HG02610 (cell line): ENCODE measurements at regions not wholly inside any gene's neighbourhood (a gene's known extent, or its start where the extent isn't known, plus 50 kb on each side); places are given as distances from the start of the nearest gene placed in this dataset.

Experiments
- ATAC-seq: cut with Tn5 transposase; IDR thresholded peaks from one replicate; pipeline ENCODE4 v1.9.1; 2021; ENCODE audit warnings: mild to moderate bottlenecking, moderate library complexity; ENCODE audit not compliant: unreplicated experiment

DNA sequence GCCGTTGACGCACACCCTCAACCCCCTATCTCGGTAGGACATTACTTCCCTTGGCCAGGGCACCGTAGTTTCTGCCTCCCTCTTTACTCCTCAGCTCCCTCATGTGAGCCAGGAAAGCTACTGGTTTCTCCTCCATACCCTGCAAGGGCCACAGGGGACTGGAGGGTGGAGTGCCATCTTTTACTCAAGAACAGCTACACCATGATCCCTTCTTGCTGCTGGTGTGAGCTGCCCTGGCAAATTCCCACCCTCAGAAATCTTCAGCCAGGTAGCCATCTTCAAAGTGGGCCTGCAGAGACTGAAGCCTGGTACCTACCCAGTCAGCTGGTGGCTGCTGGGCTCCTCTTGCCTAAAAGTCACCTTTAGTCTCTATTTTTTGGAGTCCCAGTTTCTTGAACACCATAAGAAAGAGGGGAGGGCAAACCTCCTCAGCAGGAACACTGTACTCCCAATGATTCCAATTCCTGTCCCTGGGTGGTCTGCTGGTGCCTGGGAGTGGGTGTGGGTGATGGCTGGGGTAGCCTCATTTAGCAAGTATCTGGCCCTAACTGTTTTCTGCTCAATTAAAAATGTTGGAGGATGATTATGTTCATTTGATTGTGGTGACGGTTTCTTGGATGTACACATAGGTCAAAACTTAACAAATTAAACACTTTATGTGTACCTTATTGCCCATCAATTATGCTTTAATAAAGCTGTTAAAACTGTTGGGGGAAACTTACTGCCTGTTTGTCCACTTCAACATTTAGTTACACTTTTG lies 105.0 kb upstream of the NPY start:
- no peak for ATAC-seq

DNA sequence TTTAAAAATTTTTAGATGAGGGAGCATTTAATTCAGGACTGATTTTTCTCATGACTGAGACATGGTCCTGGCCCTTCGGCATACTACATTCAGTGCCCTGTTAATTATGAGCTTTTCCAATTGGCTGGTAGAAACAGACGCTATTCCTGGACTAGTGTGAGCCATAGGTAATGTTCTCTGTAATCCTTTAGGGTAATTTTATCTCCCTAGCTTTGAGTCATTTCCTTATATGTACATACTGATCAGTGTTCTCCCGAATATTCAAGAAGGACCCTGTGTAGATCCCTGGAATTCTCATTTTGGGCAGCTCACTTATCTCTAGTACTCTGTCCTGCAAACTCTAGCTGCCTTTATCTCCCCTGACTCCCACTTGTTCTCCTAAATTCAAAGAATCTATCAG lies 92.6 kb upstream of the NPY start:
- no peak for ATAC-seq

DNA sequence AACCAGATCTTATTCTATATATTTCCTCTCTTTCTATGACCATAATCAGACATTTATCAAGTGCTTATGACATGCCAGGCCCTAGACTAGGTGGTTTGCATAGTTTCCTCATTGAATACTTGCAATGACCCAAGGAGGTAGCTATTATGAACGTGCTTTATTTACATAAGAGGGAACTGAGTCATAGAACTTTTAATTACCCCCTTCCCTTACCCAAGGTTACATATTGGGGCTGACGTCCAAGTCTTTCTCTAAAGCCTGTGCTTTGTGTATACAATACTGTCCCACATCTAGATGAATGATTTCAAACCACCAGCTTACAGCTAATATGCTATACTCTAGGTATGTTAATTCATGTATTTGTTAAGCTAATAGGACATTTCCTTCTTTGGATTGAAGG lies 91.9 kb upstream of the NPY start:
- ATAC-seq = no peak

DNA sequence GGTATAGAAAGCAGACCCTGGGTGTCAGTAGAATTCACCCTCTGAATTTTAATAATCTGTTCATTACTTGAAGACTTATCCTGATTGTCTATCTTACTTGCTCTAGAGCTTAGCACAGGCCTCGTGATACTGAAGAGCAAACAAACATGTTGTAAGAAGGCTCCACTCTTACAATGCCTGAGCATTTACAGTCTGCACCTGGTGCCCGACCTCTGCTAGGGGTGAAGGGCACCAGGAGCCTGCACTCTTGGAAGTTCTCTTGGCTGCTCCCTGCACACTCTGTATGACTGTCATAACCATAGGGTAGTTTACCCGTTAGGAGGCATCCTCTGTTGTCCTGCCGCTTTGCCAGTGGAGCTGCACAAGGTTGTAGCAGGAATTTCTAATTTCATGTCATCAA lies 91.3 kb upstream of the NPY start:
- no peak for ATAC-seq

DNA sequence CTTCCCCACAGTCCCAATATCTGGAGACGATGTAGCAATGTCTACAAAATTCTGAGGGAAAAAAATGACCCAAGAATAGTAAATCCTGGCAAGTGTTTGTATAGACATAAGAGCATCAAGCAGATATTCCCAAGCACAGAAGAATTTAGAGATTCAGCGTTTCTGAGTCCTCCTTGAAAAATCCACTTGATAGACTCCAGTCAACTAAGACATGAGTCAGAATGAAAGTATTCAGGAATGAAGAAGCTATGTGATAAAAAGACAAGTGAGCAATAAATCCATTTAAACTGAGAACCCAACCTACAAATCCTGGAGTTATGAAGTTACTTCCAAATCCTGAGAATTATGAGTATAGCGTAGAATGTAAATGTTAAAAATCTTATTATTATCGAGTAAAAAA lies 86.1 kb upstream of the NPY start:
- ATAC-seq = no peak

DNA sequence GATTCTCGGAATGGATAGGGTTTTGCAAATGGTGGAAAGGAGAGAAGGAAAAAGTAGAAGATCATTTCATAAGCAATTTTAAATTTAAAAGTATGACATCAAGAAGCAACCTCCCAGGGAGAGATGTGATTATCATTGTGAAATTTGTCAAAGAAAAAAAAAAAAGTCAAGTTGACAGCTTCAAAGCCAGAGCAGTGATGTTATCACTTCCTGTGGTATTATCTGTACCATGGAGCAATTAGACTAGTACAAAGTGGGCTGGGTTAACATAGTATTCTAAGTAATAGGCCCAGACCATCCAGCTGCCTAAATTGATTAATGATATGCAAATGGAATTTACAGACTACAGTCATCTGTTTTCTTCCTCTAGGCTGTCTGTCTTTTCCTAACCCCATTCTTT lies 84.0 kb upstream of the NPY start:
- no peak for ATAC-seq

DNA sequence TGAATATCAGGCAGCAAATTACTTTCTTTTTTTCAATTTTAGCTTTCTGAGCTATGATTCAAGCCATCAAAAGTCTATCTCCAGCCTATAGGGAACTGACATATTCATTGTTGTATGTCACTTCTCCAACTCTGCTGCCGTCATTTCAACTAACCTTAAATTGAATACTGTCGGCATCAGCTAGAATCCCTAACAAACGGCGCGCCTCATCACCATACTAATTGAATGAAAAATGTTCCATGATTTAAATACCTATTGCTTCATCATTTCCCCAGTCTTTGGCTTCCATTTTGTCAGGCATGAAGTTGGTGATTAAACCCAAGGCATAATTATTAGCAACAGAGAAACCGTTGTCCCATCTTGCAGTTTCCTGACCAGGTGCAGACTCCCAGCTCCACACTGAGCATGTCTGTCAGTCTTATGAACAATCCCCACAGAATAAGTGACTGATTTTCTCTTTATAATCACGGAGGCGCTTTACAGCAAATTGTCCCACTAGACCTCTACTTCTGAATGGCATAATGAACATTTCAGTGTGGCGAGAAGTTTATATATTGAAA lies 83.5 kb upstream of the NPY start:
- no peak for ATAC-seq

DNA sequence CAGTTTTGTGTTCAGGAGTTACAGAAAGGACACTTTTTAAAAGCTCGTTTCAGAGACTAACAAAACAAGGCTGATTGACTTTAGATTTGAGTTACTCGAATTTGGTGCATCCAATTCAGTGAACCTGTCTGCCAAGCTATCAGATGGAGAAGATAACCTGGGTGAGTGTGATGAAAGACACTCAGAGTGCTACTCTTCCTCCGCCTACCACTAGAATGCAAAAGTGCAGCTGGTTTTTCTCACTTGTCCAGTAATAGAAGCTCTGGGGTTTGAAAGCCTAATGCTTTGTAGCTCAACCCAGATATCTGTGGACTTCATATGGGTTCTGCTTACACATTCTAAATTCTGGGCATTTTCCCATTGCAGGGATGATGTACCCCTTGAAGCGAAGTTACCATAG lies 82.8 kb upstream of the NPY start:
- ATAC-seq = no peak

DNA sequence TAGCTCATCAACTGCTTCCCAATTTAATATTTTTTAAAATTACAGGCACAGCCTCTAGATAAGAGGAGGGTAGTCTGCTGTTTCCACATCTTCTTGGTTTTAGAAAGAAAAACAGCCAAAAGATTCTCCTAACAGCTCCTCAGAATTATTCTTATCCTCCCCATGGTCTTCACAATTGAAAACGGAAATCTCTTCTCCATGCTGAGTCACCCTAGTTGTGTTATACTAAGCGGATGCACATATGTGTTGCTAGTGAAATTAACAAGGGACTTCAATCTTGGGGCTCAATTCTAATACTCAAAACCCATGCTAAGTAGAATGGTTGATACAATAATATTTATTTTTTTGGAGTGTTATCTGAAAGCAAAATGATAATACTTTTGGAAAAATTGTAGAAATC lies 71.9 kb upstream of the NPY start:
- ATAC-seq = no peak

DNA sequence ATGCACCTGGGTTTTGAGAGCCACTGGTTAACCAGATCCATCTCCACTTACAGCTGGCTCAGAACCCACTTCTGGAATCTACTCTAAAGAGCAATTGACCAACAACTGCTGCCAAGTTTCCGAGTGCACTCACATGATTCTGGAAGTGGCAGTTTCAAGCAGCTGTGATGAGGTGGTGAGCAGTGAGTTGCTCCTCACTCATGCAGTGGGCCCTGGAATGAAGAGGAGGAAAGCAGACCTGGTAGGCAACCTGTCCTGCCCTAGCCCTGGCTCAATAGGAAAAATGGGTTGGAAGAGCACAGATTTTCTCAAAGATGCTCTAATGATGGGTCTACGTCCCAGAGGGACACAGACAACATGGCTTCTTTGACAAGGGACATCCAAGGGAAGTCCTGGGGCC lies 70.7 kb upstream of the NPY start:
- ATAC-seq = no peak

DNA sequence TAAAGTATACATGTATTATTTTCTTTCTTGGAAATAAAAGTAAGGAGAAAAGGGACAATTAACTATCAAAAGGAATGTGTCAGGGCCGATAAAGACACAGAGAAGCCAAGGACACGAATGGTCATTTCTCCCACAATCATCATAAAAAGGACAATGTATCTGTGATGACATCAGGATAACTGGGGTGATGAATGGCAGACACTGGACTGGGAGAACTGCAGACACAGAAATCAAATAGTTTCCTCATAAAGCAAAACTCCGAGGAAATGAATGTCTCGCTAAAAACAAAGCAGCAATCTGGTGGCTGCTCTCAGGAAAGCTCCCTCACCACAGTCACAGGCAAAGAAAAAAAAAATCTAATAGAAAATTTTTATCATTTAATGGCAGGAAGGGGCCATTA lies 69.3 kb upstream of the NPY start:
- ATAC-seq = no peak

DNA sequence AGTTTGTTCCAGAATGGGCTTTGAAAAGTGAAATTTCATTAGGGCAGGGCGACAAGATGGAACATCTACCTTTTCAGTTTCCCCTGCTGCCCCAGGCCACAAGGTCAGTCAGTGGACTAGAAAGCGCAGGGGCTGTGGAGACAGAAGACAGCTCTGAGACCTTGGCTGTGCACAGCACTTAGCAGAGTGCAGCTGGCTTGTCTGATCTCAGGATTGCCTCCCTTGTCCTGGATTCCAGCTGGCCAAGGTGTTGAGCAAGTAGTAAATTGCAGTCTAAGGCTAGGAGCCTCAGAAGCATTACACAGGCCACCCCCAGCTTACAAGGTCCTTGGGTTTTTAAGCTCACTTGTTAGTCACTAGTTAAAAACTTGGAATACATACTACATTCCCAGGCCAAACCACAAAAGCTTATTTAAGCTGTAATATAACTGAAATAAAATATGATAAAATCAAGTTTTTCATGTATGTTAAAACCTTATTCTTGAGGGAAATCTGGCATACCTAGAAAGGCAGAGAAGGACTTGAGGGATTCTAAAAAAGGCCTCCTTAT lies 67.3 kb upstream of the NPY start:
- no peak for ATAC-seq

DNA sequence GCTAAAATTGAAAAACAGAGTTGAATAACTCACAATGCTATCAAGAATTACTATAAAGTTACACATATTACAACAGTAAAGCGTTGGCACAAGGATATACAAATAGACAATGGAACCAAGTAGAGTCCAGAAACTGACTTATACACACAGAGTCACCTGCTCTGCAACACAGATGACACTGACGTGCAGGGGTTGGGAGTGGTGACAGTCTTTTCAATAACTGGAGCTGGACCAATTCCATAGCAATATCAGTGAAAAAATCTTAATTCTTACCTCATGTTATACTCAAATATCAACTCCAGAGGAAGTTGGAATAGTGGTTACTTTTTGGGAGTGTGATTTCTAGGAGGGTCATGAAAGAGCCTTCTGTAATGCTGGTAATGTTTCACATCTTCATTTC lies 62.5 kb upstream of the NPY start:
- no peak for ATAC-seq

DNA sequence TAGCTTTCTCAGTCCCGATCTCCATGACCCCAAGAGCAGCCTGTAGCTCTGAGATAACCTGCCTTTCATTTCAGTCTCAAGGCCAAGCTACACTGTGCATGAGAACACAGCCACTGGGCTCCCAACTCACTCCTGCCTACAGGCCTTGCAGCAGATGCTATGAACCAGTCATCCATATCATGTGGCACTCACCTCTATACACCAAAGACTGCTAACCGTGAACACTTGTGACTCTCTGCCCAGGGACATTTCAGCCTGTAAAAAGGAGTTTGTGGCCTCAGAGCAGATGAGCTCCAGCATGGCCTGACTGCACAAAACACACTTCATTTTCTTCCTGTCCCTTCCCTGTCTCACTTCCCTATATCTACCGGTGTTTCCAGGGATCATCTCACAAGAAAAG lies 56.9 kb upstream of the NPY start:
- no peak for ATAC-seq

DNA sequence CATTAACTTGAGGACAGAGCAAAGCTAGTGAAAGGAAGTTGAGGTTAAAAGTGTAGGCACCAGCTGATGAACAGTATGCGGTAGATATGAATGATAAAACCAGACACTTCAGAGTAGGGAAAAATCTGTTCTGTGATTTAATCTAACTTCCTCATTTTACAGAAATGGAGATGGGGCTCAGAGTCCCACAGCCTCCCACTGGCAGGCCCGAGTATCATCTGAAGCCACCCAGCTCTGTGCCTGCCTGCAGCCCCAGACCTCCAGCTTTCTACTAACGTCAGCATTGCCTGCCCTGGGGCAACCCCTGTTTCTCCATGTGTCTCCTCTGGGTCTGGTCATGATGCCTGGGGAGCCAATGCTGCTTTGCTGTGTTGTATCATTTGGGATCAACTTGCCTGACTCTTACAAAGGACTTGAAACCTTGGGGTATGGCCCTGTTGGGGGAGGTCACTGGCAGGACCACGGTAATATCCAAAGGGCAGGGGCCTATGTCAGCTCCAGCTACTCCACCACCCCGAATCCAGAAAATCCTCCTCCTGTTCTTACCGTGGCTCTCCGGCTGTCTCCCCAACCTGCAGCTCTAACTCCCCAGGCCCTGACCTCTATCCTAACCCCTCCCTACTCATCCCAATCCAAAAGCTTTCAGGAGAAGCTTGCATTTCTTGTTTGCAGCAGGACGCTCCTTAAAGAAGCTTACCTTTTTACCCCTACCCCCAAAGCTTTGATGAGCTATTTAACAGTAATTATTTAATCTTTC lies 56.2 kb upstream of the NPY start:
- peak; percentile 77 for ATAC-seq

DNA sequence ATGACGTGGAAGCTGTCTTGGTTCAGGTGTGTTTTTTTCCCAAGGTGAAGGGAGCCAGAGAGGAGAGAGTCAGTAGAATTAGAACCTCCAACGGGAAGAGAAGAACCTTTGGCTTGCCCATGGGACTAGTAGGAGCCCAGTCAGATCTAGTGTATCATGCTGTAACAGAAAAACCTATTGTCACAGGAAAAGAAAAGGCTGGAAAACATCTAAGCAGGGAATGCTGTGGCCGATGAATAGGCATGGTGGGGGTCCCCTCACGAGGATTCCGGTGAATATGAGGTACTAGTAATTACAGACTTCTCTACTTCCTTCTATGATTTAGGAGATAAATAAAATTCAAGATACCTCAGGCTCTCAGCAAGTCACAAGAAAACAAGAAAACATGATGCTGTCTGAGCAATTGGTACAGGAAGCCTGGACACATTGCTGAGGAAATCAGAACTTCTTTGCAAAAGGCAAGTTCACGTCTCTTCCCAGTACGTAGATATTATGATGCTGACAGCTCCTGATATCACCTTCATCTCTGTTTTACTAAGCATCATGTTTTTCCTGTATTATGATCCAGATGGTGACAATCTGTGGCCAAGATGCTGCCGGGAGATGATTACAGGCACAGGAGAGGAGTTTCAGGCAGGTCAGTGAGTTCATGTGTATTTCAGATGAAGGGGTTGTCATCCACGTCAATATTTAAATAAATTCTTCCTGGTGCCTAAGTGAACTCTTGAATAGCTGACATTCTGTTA lies 54.3 kb upstream of the NPY start:
- no peak for ATAC-seq

DNA sequence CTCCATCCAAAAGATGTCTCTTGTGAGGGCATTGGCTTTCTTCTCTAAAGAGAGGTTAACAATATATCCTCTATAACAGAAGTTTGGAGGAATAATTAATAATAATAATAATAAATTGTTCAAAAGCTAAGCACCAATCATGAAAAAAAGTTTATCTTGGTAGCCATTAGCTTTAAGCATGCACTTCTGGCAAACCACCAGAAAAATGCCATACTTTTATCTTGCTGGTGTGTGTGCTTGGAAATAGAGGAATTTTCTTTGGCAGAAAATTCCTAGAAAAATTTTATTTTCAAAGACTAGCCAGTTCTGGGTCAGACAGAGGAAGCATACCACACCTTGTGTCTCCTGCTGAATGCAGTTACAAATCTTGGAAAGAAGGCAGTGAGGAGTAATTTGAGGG lies 52.5 kb upstream of the NPY start:
- no peak for ATAC-seq

DNA sequence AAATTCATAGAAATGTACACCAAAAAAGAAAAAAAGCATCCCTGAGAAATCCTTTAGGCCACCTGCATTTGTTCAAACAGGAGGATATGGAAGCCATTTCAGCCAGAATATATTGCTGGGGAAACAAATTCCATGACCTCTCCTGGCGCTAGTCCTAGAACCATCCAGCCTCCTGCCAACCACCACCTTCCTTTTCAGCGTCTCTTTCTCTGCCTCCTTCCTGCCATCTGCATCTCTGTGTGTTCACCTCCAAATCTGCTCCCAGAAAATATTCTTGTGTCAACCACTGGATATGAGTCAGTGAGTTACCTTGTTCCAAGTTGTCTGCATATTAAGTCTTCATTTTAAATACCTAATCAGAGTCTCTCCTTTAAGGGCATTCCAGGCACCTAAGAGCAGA lies 50.6 kb upstream of the NPY start:
- ATAC-seq = no peak
